ACHN (cell line): ENCODE measurements at regions not wholly inside any gene's neighbourhood (a gene's known extent, or its start where the extent isn't known, plus 50 kb on each side); places are given as distances from the start of the nearest gene placed in this dataset.
A peak's percentile ranks its signal among the peaks of the same experiment; 100 is the strongest.

ENCODE experiments used
- DNase-seq: peaks from one replicate; pipeline ENCODE4 v3.0.0-alpha.2; 2015
- in situ Hi-C: cut with HindIII; loops from 2 replicates; pipeline ENCODE4 v1.10.0; 2017; ENCODE audit warnings: low sequenced_read_pairs, low pct_ligation_motif_present, low pct_unique_long_range_greater_than_20kb

- in situ Hi-C loops = no loop called here
- peak; percentile 16 for DNase-seq
Measured at GRCh38 chr10:44306762-44307161, 78.1 kb downstream of the CXCL12 start.

GRCh38 chr10:44306147-44306710, 78.7 kb downstream of the CXCL12 start:
- DNase-seq = no peak
- in situ Hi-C loops = no loop called here

DNA sequence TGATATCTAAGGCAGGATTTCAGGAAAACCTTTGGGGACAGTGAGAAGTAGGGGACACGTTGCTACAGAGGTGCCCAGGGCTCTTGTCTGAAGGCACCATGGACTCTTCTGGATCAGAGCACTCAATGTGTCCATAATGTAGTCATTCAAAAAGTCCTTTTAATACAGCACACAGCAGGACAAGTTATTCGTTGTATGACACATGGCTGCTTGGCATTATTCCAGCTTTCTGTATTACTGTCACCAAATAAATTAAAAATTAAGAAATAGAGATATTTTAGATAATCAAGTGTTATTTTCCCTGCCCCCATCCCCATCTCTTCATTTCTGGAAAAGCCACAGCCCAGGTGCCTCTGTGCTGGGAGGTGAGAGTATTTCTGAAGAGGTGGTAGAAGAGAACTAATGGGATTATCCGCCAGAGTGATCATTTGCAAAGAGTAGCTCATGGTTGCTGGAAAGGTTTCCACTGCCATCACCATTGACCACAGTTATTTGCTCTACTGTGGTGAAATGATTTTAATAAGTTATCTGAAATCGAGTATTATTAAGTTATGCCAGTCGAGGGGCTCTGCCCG, 83.0 kb downstream of the CXCL12 start:
- in situ Hi-C loops = no loop called here
- no peak for DNase-seq

DNA sequence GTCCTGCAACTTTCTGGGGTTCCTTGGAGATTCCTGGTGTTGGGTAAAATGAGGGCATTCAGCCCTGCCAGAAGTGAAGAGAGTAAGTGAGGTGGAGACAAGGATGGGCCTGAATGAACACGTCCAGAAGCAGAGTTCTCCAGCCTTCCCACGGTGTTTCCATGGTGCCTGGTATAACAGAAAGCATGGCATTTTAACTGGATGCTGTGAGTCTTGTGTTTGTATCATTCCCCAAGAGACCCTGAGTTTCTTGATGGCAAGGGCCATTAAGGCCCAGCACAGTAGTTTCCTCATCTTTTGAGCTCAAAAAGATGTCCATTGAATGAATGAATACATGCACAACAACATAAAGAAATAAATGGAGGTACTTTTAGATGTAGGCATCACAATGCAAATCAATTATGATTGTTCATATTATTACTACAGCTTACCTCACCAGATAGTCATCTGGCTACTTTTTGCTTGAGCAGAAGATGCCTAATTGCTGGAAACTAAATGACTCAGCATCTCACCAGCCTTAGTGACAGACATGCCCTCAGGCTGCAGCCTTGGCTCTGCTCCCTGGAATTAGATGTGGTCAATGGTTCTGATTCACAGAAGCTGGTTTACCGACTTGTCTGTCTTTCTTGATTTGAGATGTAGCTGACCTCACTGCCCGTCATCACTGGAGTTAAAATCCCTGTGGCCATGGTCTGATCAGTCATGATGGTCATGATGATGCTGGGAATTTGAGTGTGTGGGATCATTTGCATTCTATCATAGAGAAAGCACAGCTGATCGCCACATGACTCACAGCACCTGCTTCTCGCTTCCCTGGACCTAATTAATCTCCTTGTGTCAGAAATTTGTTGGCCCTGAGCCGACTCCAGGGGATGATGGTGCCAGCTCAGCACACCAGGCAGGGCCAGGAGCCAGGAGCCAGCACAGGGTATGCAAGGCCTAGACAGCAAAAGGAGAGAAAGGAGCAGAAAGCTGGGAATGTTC, 83.9 kb downstream of the CXCL12 start:
- peak; percentile 39 for DNase-seq

DNA sequence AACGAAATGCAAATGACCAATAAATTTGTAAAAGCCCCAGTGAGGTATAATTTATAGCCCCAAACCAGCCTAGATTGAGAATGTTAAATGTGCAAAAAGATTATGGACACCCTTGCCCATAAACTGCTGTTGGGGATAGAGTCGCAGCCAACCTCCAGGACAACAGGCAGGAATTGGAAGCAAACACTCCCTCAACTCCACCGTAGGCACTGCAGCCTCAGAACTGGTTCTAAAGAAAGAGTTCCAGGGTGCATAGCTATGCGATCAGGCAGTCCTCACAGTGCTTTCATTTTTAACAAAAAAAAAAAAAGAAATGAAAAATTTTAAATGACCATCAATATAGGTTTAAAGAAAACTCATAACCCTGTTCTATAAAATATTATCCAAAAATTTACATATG, 86.2 kb downstream of the CXCL12 start:
- in situ Hi-C loops = no loop called here
- no peak for DNase-seq

More for the DNA sequence above, 83.9 kb downstream of the CXCL12 start:
- in situ Hi-C loops = no loop called here

GRCh38 chr10:44297963-44298362, 86.9 kb downstream of the CXCL12 start:
- no peak for DNase-seq
- in situ Hi-C loops = no loop called here

- no peak for DNase-seq
- in situ Hi-C loops = no loop called here
Measured at GRCh38 chr10:44295644-44296241, 89.2 kb downstream of the CXCL12 start.

- in situ Hi-C loops = no loop called here
- DNase-seq = no peak
Measured at GRCh38 chr10:44294726-44295412, 90.0 kb downstream of the CXCL12 start.

GRCh38 chr10:44293842-44294241, 91.1 kb downstream of the CXCL12 start:
- in situ Hi-C loops = no loop called here
- no peak for DNase-seq

DNA sequence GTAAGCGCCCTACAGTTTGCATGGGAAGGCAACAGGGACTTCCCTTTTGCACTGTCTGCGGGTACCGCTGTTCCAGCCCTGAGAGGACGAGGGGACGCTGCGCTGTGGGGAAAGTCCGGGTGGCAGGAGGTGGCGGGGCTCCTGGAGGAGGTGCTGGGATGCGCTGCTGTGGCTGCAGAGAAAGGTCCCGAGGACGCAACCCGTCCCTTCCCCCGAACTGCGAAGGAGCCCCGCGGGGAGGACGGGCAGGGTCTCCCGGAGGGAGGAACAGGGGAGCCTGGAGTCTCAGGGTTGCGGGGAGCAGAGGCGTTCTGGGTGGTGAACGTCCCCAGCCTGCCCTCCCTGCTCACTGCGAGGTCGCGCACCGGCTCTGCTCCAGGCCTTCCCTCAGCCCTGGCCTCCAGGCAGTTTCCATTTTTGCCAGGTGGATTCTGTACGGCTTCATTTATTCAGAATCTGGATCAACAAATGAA, 91.6 kb downstream of the CXCL12 start:
- no peak for DNase-seq
- in situ Hi-C loops = no loop called here

DNA sequence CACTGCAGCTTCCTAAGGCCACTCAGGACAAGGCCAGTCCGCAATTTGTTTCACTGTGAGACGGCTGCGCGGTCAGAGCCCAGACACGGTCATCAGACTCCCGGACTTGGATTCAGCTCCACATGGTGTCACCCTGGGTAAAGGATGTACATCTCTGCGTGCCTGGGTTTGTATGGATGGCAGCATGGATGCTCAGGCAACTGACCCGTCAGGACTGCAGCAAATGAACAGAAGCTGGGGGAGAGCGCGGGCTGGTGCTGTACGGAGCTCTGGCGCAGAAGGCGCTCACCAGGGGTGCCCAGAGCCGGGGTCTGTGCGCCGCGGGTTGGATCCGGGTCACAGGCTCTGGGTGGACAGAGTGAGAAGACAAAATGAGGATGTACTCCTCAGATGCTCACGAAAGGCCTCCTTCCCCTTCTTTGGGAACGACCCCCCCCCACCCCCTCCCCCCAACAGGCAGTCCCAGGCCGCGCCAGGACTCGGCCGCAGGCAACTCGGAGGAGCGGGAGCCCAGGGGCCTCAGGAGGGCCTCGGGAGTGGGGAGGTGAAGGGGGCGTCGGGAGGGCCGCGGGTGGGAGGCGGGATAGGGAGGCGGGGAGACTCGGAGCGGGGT, 92.4 kb downstream of the CXCL12 start:
- in situ Hi-C loops = no loop called here
- no peak for DNase-seq

DNA sequence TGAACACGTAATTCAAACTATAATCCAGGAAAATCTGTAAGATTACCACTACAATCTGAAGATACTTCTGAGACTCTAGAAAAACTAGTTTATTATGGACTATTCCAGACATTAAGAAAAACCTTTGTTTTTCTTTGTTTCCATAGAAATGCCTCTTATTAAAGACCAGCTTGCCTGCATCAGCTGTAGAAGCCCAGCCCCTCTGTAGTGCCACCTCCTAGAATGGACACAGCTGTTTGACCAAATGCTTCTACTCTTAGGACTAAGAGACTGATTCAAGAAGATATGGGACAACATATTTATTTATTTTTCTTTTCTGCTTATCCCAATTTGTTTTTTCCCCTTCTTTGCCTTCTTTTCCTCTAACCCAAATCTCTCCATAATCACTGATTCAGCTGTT, 93.8 kb downstream of the CXCL12 start:
- no peak for DNase-seq
- in situ Hi-C loops = no loop called here

GRCh38 chr10:44289125-44289524, 95.8 kb downstream of the CXCL12 start:
- no peak for DNase-seq

GRCh38 chr10:44287408-44287807, 97.5 kb downstream of the CXCL12 start:
- in situ Hi-C loops = no loop called here
- no peak for DNase-seq

More at GRCh38 chr10:44289125-44289524, 95.8 kb downstream of the CXCL12 start:
- in situ Hi-C loops = no loop called here

DNA sequence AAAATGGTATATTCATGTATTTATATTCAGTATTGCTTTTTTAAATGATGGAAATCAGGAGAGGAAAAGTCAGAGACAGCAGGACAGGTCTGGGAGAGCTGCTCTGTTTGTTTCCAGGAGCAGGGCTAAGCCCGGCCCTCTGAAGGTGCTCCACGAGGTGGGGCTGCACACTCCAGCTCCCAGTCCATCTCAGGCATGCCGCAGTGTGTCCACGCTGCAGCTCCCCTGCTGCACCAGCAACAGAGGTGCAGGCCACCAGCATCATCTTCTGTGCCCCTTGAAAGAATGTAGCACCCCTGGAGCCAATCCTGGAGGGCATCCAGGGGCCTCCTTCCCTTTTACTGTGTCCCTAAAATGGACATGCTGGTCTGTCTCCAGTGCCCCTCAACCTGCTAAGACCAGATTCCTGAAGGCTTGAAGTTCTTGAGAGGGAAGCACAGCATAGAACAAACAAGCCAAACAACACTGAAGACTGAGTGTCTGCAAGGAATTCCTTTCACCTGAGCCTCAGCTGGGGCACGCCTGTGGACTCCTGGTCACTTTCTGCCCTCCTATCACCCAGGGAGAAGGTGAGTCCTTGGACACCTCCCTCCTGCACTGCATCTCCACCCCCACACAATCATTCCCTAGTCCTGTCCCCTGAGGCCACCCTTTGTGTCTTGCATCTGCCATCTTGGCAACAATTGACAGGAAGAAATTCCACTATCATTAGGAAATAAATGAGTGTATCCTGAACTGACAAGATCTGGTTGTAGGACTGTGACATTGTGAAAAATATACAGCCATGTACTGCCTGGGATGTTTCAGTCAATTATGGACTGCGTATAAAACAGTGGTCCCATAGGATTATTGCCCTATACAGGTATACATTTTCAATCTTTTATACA, 100.5 kb downstream of the CXCL12 start:
- DNase-seq = no peak
- in situ Hi-C loops = no loop called here

DNA sequence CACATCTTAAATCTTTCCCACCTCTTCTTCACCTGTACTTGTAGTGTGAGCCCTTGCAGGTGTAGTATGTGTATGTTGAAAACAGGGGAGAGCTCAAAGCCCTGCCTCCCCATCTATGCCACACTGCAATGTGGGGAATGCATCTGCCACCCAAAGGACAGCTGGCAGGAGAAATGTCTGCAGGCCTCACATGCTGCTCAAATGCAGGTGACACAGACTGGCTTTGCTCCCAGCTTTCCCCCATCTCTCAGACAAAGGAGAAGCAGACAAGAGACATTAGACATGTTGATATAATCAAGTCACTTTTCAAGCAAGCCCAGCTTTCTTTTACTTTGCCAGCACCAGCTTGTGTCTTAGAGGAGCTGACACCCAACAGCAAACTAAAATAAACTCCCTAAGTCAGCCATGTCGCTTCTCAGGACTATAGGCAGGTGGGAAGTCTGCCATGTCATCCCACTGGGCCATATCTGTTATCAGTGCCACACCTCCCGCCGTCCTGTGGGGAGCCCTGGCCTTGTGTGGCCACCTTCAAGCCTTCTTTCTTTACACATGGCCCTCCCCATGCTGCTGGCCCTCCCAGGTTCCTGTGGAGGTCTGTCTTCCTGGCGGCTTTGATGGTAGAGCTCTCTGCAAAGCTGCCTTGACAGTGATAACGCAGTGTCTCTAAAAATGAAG, 102.1 kb downstream of the CXCL12 start:
- DNase-seq = no peak
- in situ Hi-C loops = no loop called here

DNA sequence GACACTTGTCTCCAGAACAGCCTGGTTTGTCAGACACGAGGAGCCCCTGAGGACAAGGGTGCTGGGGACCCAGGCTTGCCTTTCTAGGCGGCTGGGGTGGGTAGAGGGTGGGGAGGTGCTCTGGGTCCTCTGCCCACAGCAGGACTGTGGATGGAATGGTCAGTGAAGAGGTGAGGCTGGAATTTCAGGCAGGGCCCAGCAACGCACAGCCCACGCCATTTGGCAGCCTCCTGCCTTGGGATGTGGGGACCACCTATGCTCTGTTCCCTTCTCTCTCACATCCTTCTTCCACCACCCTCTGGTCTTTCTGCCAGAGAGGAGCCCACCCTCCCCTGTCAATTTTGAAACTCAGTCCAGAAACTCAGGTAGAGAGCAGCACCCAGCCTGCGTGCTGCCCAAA, 103.2 kb downstream of the CXCL12 start:
- DNase-seq = no peak
- in situ Hi-C loops = no loop called here
